Osteoblast (primary cell): ENCODE measurements at regions not wholly inside any gene's neighbourhood (a gene's known extent, or its start where the extent isn't known, plus 50 kb on each side); places are given as distances from the start of the nearest gene placed in this dataset.

Experiments
- DNase-seq: peaks from one replicate; pipeline ENCODE4 v3.0.0; 2011; ENCODE audit warnings: low spot score, mixed read lengths; ENCODE audit not compliant: insufficient read length; ENCODE audit errors: missing footprints
- H2AFZ ChIP-seq: 2 replicates; pipeline ENCODE4 v1.6.0; 2011; ENCODE audit warnings: mild to moderate bottlenecking, low read length
- H3K27ac ChIP-seq: 2 replicates; pipeline ENCODE4 v1.5.1; 2011; ENCODE audit warnings: mild to moderate bottlenecking, low read depth, low read length, moderate library complexity
- H3K27me3 ChIP-seq: 2 replicates; pipeline ENCODE4 v1.6.0; 2012; ENCODE audit warnings: mild to moderate bottlenecking, control low read depth, inconsistent platforms, low read length, moderate library complexity; ENCODE audit not compliant: insufficient read depth
- H3K36me3 ChIP-seq: 2 replicates; pipeline ENCODE4 v1.5.1; 2011; ENCODE audit warnings: mild to moderate bottlenecking, low read length, control low read depth, moderate library complexity; ENCODE audit not compliant: insufficient read depth
- H3K4me1 ChIP-seq: 2 replicates; pipeline ENCODE4 v1.5.1; 2011; ENCODE audit warnings: mild to moderate bottlenecking, low read length, control low read depth, moderate library complexity; ENCODE audit not compliant: insufficient read depth
- H3K4me2 ChIP-seq: 2 replicates; pipeline ENCODE4 v1.6.0; 2011; ENCODE audit warnings: mild to moderate bottlenecking, low read length; ENCODE audit not compliant: insufficient read depth
- H3K4me3 ChIP-seq: fragments of 200-600 bp; sonication (generic); 3 replicates; pipeline ENCODE4 v1.5.1; 2012; ENCODE audit warnings: mild to moderate bottlenecking, low read length, inconsistent platforms; ENCODE audit not compliant: insufficient read depth
- H3K79me2 ChIP-seq: 2 replicates; pipeline ENCODE4 v1.6.0; 2012; ENCODE audit warnings: mild to moderate bottlenecking, low read length, control low read depth, inconsistent platforms; ENCODE audit not compliant: insufficient read depth
- H3K9me3 ChIP-seq: 2 replicates; pipeline ENCODE4 v1.5.1; 2011; ENCODE audit warnings: low read depth, low read length, control low read depth
- H4K20me1 ChIP-seq: 2 replicates; pipeline ENCODE4 v1.6.0; 2012; ENCODE audit warnings: mild to moderate bottlenecking, low read length, control low read depth; ENCODE audit not compliant: insufficient read depth
- TF ChIP-seq, protein P1 (sequence below): IDR thresholded peaks from 2 replicates; pipeline ENCODE4 v1.5.1; 2011; ENCODE audit warnings: mild to moderate bottlenecking, low read depth, low read length, moderate library complexity; ENCODE audit errors: extremely low read depth

GRCh38 chr9:3698531-3698930 lies 172.7 kb upstream of the RFX3 start:
- DNase-seq: no peak
- Histone ChIP-seq H3K36me3 (no peaks in the 10 kb centered on the region), H3K9me3 (no peaks in the 10 kb centered on the region), H2AFZ (no peak overlapping the region), H4K20me1 (no peaks in the 10 kb centered on the region), H3K27ac (no peak overlapping the region), H3K79me2 (no peaks in the 10 kb centered on the region), H3K27me3 (peaks cover 11% of the 10 kb centered on the region), H3K4me2 (no peak overlapping the region), H3K4me3 (no peak overlapping the region), H3K4me1 (no peaks in the 10 kb centered on the region)
- TF ChIP-seq, protein P1, sequence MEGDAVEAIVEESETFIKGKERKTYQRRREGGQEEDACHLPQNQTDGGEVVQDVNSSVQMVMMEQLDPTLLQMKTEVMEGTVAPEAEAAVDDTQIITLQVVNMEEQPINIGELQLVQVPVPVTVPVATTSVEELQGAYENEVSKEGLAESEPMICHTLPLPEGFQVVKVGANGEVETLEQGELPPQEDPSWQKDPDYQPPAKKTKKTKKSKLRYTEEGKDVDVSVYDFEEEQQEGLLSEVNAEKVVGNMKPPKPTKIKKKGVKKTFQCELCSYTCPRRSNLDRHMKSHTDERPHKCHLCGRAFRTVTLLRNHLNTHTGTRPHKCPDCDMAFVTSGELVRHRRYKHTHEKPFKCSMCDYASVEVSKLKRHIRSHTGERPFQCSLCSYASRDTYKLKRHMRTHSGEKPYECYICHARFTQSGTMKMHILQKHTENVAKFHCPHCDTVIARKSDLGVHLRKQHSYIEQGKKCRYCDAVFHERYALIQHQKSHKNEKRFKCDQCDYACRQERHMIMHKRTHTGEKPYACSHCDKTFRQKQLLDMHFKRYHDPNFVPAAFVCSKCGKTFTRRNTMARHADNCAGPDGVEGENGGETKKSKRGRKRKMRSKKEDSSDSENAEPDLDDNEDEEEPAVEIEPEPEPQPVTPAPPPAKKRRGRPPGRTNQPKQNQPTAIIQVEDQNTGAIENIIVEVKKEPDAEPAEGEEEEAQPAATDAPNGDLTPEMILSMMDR: no peak

DNA sequence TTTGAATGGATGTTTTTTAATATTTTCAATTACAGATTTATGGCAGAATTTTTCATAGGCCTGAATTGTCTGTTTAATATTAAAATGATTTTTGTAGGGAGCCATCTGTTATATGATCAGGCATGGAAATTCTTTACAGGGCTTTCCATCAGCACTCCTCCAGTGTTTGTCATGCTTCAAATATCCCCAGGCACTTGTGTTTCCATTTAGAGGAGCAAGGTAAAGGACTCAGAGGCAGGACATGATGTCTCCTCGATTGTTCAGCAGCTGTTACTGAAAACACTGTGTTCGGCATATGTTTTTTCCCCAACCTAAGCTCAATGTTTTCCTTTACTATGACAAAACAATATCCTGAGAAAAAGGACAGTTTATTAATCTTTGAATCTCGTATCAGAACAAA lies 172.3 kb upstream of the RFX3 start:
- H3K9me3 ChIP-seq: no peaks in the 10 kb centered on the region

GRCh38 chr9:3696368-3696767 lies 170.6 kb upstream of the RFX3 start:
- H3K36me3 ChIP-seq: no peaks in the 10 kb centered on the region
- no peaks in the 10 kb centered on the region for H4K20me1 ChIP-seq
- no peaks in the 10 kb centered on the region for H3K4me1 ChIP-seq
- TF ChIP-seq, protein P1: no peak
- H2AFZ ChIP-seq: no peak overlapping the region
- H3K27ac ChIP-seq: no peak overlapping the region
- peaks cover 11% of the 10 kb centered on the region for H3K27me3 ChIP-seq
- H3K4me2 ChIP-seq: no peak overlapping the region
- H3K9me3 ChIP-seq: no peaks in the 10 kb centered on the region
- DNase-seq: no peak
- no peak overlapping the region for H3K4me3 ChIP-seq
- no peaks in the 10 kb centered on the region for H3K79me2 ChIP-seq

More for the DNA sequence above, 172.3 kb upstream of the RFX3 start:
- Histone ChIP-seq H3K79me2 (no peaks in the 10 kb centered on the region), H3K4me2 (no peak overlapping the region), H2AFZ (no peak overlapping the region), H3K4me1 (no peaks in the 10 kb centered on the region), H3K36me3 (no peaks in the 10 kb centered on the region), H3K27me3 (peaks cover 11% of the 10 kb centered on the region), H3K27ac (no peak overlapping the region), H3K4me3 (no peak overlapping the region), H4K20me1 (no peaks in the 10 kb centered on the region)
- TF ChIP-seq, protein P1: no peak
- DNase-seq: peak; percentile 32

- no peak overlapping the region for H2AFZ ChIP-seq
- no peaks in the 10 kb centered on the region for H3K4me1 ChIP-seq
- no peaks in the 10 kb centered on the region for H3K36me3 ChIP-seq
- H3K27me3 ChIP-seq: peaks cover 7% of the 10 kb centered on the region
- TF ChIP-seq, protein P1: no peak
- no peaks in the 10 kb centered on the region for H3K9me3 ChIP-seq
- H3K27ac ChIP-seq: no peak overlapping the region
- H3K79me2 ChIP-seq: no peaks in the 10 kb centered on the region
- no peaks in the 10 kb centered on the region for H4K20me1 ChIP-seq
- no peak overlapping the region for H3K4me2 ChIP-seq
- DNase-seq: no peak
- no peak overlapping the region for H3K4me3 ChIP-seq
Observed at GRCh38 chr9:3692606-3693005, 166.8 kb upstream of the RFX3 start.
